HUES64 (cell line): ENCODE measurements at regions not wholly inside any gene's neighbourhood (a gene's known extent, or its start where the extent isn't known, plus 50 kb on each side); places are given as distances from the start of the nearest gene placed in this dataset.

Experiments used
- H3K27ac ChIP-seq: 2 replicates; pipeline ENCODE4 v1.7.0; 2013; ENCODE audit warnings: low read depth, low read length, inconsistent platforms
- H3K27me3 ChIP-seq: 2 replicates; pipeline ENCODE4 v1.6.1; 2013; ENCODE audit warnings: mild to moderate bottlenecking, low read length; ENCODE audit not compliant: insufficient read depth
- H3K36me3 ChIP-seq: 2 replicates; pipeline ENCODE4 v1.6.1; 2013; ENCODE audit warnings: mild to moderate bottlenecking, low read length; ENCODE audit not compliant: insufficient read depth
- H3K4me1 ChIP-seq: 2 replicates; pipeline ENCODE4 v1.6.1; 2013; ENCODE audit warnings: mild to moderate bottlenecking, low read length, moderate library complexity; ENCODE audit not compliant: insufficient read depth
- H3K4me3 ChIP-seq: 2 replicates; pipeline ENCODE4 v1.5.1; 2013; ENCODE audit warnings: mild to moderate bottlenecking, low read length, moderate library complexity
- H3K9ac ChIP-seq: 2 replicates; pipeline ENCODE4 v1.6.1; 2013; ENCODE audit warnings: mild to moderate bottlenecking, low read depth, low read length
- H3K9me3 ChIP-seq: 2 replicates; pipeline ENCODE4 v1.6.1; 2013; ENCODE audit warnings: low read depth, low read length; ENCODE audit not compliant: insufficient read depth
- WGBS: fragments of 150-250, 120-280 bp; methylation state at CpG from one replicate; pipeline ENCODE4 v1.1.7; 2013; ENCODE audit warnings: missing lambda C conversion rate; 5-methylcytosine and 5-hydroxymethylcytosine counted together

DNA sequence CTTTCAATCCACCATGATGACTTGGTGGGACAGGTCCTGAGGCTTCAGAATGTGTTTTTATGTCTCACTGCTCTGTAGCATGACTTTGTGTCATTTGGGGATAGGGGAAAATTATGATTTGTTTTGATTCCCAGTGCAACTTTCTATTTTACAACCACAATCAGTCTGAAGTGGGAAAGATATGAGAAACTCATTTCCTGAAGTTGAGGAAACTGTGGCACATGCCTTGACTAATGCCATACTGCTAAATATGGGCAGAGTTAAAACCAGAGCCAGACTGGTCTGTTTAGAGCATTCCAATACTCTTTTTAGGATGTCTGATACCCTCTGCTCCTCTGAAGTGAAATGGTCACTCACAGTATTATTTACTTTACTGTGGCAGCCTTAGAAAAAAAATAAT is 307.7 kb downstream of the ADRA2A start:
- no peak overlapping the region for H3K4me3 ChIP-seq
- no peaks in the 10 kb centered on the region for H3K4me1 ChIP-seq
- no peaks in the 10 kb centered on the region for H3K9me3 ChIP-seq
- no peak overlapping the region for H3K9ac ChIP-seq
- no peaks in the 10 kb centered on the region for H3K36me3 ChIP-seq
- no peaks in the 10 kb centered on the region for H3K27me3 ChIP-seq
- no peak overlapping the region for H3K27ac ChIP-seq

DNA sequence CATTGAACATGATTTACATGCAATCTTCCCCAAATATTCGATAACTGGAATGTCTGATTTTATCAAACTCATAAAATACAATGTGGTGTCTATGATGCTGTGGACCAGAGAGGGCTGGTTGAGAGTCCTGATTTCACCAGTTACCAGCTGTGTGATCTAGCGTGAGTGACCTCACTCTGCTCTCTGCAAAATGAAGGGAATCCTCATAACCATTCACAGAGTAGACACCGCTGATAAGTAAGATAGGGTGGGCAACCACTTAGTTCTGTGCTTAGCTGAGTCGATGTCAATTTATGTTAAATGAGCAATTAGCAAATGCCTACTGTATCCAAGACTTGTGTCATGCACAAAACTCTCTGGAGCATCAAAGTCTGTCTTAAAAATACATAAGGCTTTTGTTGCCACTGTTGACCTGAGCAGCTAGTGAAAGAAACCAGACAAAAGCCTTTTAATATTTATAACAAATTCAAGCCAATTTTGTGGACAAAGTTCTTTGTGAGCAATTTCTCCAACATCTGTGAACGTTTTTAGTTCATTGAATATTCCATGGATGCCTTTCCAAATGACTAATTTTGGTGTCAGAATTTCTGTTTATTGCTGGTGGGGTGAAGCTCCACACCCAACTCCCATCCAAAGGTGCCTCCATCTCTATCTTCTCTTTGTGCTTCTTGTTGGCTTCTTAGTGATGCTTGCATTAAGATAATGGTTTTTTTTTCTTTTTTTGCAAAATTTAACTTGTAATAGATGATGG is 314.2 kb downstream of the ADRA2A start:
- Histone ChIP-seq H3K27me3 (no peaks in the 10 kb centered on the region), H3K27ac (no peak overlapping the region), H3K4me3 (no peak overlapping the region), H3K9ac (no peak overlapping the region), H3K9me3 (peaks cover 2% of the 10 kb centered on the region; the same call in 1 of the 2 replicates), H3K36me3 (no peaks in the 10 kb centered on the region), H3K4me1 (no peaks in the 10 kb centered on the region)
- 96% methylated on average over 4 of the region's 5 CpGs for WGBS

- Histone ChIP-seq H3K4me1 (no peaks in the 10 kb centered on the region), H3K9ac (no peak overlapping the region), H3K36me3 (no peaks in the 10 kb centered on the region), H3K4me3 (no peak overlapping the region), H3K27ac (no peak overlapping the region), H3K9me3 (peaks cover 2% of the 10 kb centered on the region; the same call in 1 of the 2 replicates), H3K27me3 (no peaks in the 10 kb centered on the region)
- 85% methylated on average over 2 of the region's 2 CpGs for WGBS
Observed at GRCh38 chr10:111392159-111392558, 315.3 kb downstream of the ADRA2A start.

DNA sequence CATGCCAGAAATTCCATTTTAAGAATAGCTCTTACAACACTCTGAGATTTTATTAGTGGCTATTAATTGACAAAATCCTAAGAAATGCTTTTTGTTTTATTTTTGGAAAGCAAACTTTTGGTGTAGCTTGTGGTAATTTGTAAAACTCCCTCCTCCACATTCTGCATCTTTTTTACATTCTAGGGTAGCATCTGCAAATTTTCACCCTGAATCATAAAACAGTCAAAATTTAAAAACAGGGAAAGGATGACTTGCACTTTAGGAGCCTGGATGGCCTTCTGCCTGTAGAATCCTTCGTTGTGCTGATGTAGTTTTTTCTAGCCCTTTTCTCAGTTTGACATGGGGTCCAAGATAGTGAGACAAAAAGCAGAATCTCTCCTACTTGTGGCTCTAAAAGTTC is 316.1 kb downstream of the ADRA2A start:
- no peaks in the 10 kb centered on the region for H3K27me3 ChIP-seq
- H3K27ac ChIP-seq, result no peak overlapping the region
- no peaks in the 10 kb centered on the region for H3K36me3 ChIP-seq
- H3K4me1 ChIP-seq, result no peaks in the 10 kb centered on the region
- no peak overlapping the region for H3K9ac ChIP-seq
- peaks cover 2% of the 10 kb centered on the region; the same call in 1 of the 2 replicates for H3K9me3 ChIP-seq
- 0% methylated on average over 1 of the region's 1 CpG for WGBS
- H3K4me3 ChIP-seq, result no peak overlapping the region

GRCh38 chr10:111410740-111411139 is 333.9 kb downstream of the ADRA2A start:
- Histone ChIP-seq H3K27me3 (no peaks in the 10 kb centered on the region), H3K27ac (no peak overlapping the region), H3K36me3 (no peaks in the 10 kb centered on the region), H3K4me1 (no peaks in the 10 kb centered on the region), H3K9me3 (no peaks in the 10 kb centered on the region), H3K4me3 (no peak overlapping the region), H3K9ac (no peak overlapping the region)
- 97% methylated on average over 3 of the region's 3 CpGs for WGBS

DNA sequence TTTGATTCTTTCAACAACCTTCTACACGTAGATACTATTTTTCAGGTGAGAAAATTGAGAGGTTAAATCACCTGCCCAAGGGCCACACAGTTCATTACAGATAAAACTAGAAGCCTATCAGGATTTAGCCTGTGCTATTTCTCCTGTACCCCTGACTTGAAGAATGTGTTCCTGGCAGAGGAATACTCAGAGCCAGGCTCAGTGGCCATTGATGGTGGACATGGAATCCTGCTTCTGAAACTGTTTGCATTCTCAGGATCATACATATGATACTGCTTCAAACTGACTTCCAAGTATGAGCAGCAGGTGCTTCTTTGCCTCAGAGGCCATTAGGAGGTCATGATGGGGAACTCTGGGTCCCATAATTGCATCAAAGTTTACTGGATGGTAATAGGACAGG is 348.6 kb downstream of the ADRA2A start:
- no peaks in the 10 kb centered on the region for H3K4me1 ChIP-seq
- H3K27me3 ChIP-seq, result no peaks in the 10 kb centered on the region
- no peaks in the 10 kb centered on the region for H3K9me3 ChIP-seq
- 100% methylated on average over 1 of the region's 1 CpG for WGBS
- no peaks in the 10 kb centered on the region for H3K36me3 ChIP-seq
- H3K4me3 ChIP-seq, result no peak overlapping the region
- no peak overlapping the region for H3K9ac ChIP-seq
- H3K27ac ChIP-seq, result no peak overlapping the region

- Histone ChIP-seq H3K9ac (no peak overlapping the region), H3K27ac (no peak overlapping the region), H3K36me3 (no peaks in the 10 kb centered on the region), H3K4me3 (no peak overlapping the region), H3K4me1 (no peaks in the 10 kb centered on the region), H3K27me3 (no peaks in the 10 kb centered on the region), H3K9me3 (no peaks in the 10 kb centered on the region)
- 87% methylated on average over 3 of the region's 3 CpGs for WGBS
Observed at GRCh38 chr10:111429288-111430028, 352.6 kb downstream of the ADRA2A start.

- no peaks in the 10 kb centered on the region for H3K36me3 ChIP-seq
- H3K9me3 ChIP-seq, result no peaks in the 10 kb centered on the region
- H3K27me3 ChIP-seq, result no peaks in the 10 kb centered on the region
- H3K9ac ChIP-seq, result no peak overlapping the region
- WGBS, result 97% methylated on average over 1 of the region's 1 CpG
- no peak overlapping the region for H3K27ac ChIP-seq
- H3K4me3 ChIP-seq, result no peak overlapping the region
- no peaks in the 10 kb centered on the region for H3K4me1 ChIP-seq
Observed at GRCh38 chr10:111430070-111430469, 353.2 kb downstream of the ADRA2A start.

DNA sequence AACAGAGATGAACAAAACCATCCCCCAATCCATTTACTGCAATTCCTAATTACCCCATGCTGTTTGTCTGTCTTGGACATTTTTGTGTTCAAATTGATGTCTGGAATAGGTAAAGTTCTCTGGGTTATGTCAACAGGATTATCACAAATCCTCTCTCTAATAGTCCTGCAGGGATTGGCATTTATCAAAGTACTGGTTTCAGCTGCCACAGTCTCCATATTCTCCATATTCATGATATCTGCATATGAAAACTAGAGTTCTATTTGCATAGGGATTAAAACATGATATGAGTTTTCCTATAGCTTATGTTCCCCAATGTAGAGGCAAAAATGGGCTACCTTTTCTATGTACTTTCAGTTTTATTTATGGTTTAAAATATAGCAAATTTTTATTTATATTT is 355.8 kb downstream of the ADRA2A start:
- no peak overlapping the region for H3K27ac ChIP-seq
- H3K4me1 ChIP-seq, result no peaks in the 10 kb centered on the region
- H3K4me3 ChIP-seq, result no peak overlapping the region
- H3K36me3 ChIP-seq, result no peaks in the 10 kb centered on the region
- H3K9ac ChIP-seq, result no peak overlapping the region
- H3K27me3 ChIP-seq, result no peaks in the 10 kb centered on the region
- H3K9me3 ChIP-seq, result no peaks in the 10 kb centered on the region

- H3K4me3 ChIP-seq, result no peak overlapping the region
- H3K27ac ChIP-seq, result no peak overlapping the region
- H3K9ac ChIP-seq, result no peak overlapping the region
- no peaks in the 10 kb centered on the region for H3K27me3 ChIP-seq
- no peaks in the 10 kb centered on the region for H3K36me3 ChIP-seq
- 100% methylated on average over 1 of the region's 1 CpG for WGBS
- H3K4me1 ChIP-seq, result no peaks in the 10 kb centered on the region
- no peaks in the 10 kb centered on the region for H3K9me3 ChIP-seq
Observed at GRCh38 chr10:111435871-111436270, 359.0 kb downstream of the ADRA2A start.

GRCh38 chr10:111439034-111439842 is 362.4 kb downstream of the ADRA2A start:
- Histone ChIP-seq H3K36me3 (no peaks in the 10 kb centered on the region), H3K27me3 (no peaks in the 10 kb centered on the region), H3K9me3 (no peaks in the 10 kb centered on the region), H3K27ac (no peak overlapping the region), H3K4me1 (no peaks in the 10 kb centered on the region), H3K9ac (no peak overlapping the region), H3K4me3 (no peak overlapping the region)
- WGBS, result 94% methylated on average over 3 of the region's 3 CpGs
